B cell (primary cell): ENCODE measurements at regions not wholly inside any gene's neighbourhood (a gene's known extent, or its start where the extent isn't known, plus 50 kb on each side); places are given as distances from the start of the nearest gene placed in this dataset.

Source experiments
- ATAC-seq: fragments of 200-7000 bp; cut with Tn5 transposase; one replicate; pipeline ENCODE4 v1.10.0; 2021; ENCODE audit warnings: low read depth, mild to moderate bottlenecking, moderate number of reproducible peaks, moderate library complexity
- CTCF ChIA-PET: fragments of 350-600 bp; sonication (Branson Sonifier 250); formaldehyde crosslinking; loops from one replicate; lab custom pipeline; 2021; ENCODE audit warnings: antibody characterized with exemption, inconsistent platforms; lab: Charles Lee
- POLR2A ChIA-PET: fragments of 350-600 bp; sonication (Branson Sonifier 250); formaldehyde crosslinking; loops from one replicate; lab custom pipeline; 2021; ENCODE audit warnings: antibody characterized with exemption; lab: Charles Lee
- DNase-seq: peaks from one replicate; pipeline ENCODE4 v3.0.0; 2013
- H2AFZ ChIP-seq: 2 replicates; pipeline ENCODE4 v1.6.1; 2012; ENCODE audit warnings: mild to moderate bottlenecking, low read depth, low read length; ENCODE audit not compliant: insufficient read depth, poor library complexity, severe bottlenecking
- H3K27ac ChIP-seq, 2 donors: 1 replicate in 1 of 2; 2 replicates in 1 of 2; pipeline ENCODE4 v1.5.1; 2012 to 2013; ENCODE audit warnings: low read length in 2 of 2, mild to moderate bottlenecking in 2 of 2, moderate library complexity in 1 of 2
- H3K27me3 ChIP-seq, 4 experiments: fragments of 200-600 bp in 1 of 4; sonication (generic) in 1 of 4; replicated peaks in 1 of 4; 1 replicate in 2 of 4; 2 replicates in 2 of 4; pipeline versions ENCODE4 v1.6.1 to v1.7.0; 2013 to 2016; ENCODE audit warnings: low read length in 3 of 4, mild to moderate bottlenecking in 2 of 4, mixed read lengths in 1 of 4, moderate library complexity in 1 of 4; ENCODE audit not compliant: insufficient read depth in 4 of 4, control insufficient read depth in 3 of 4; ENCODE audit errors: control extremely low read depth in 1 of 4
- H3K36me3 ChIP-seq, 2 experiments: replicated peaks in 1 of 2; 1 replicate in 1 of 2; 2 replicates in 1 of 2; pipeline versions ENCODE4 v1.6.1 to v1.7.1; 2013; ENCODE audit warnings: low read length in 1 of 2; ENCODE audit not compliant: insufficient read depth in 2 of 2, control insufficient read depth in 1 of 2; ENCODE audit errors: control extremely low read depth in 1 of 2, extremely low read depth in 1 of 2
- H3K4me1 ChIP-seq, 2 donors: fragments of 200-600 bp in 1 of 2; sonication (generic) in 1 of 2; 1 replicate in 1 of 2; 2 replicates in 1 of 2; pipeline versions ENCODE4 v1.5.1 to v1.6.1; 2013 to 2017; ENCODE audit warnings: low read length in 2 of 2; ENCODE audit not compliant: control insufficient read depth in 2 of 2, insufficient read depth in 2 of 2
- H3K4me2 ChIP-seq: replicated peaks from 2 replicates; pipeline ENCODE3; 2012; ENCODE audit warnings: mild to moderate bottlenecking, low read depth, low read length; ENCODE audit not compliant: poor library complexity, severe bottlenecking
- H3K4me3 ChIP-seq, 5 experiments: fragments of 200-600 bp in 1 of 5; sonication (generic) in 1 of 5; 1 replicate in 3 of 5; 2 replicates in 2 of 5; pipeline versions ENCODE4 v1.5.1 to v1.7.0; 2011 to 2016; ENCODE audit warnings: low read length in 4 of 5, mild to moderate bottlenecking in 4 of 5, low read depth in 2 of 5, control low read depth in 1 of 5, moderate library complexity in 1 of 5; ENCODE audit not compliant: insufficient read depth in 1 of 5; ENCODE audit errors: control extremely low read depth in 1 of 5, extremely low read depth in 1 of 5
- H3K79me2 ChIP-seq: fragments of 200-600 bp; sonication (generic); one replicate; pipeline ENCODE4 v1.6.0; 2016; ENCODE audit warnings: low read length; ENCODE audit not compliant: control insufficient read depth, insufficient read depth
- H3K9ac ChIP-seq: fragments of 200-600 bp; sonication (generic); 2 replicates; pipeline ENCODE4 v1.6.1; 2017; ENCODE audit warnings: mild to moderate bottlenecking, low read length, moderate library complexity
- H3K9me3 ChIP-seq, 3 donors: one replicate each; pipeline versions ENCODE4 v1.6.1 to v1.7.1; 2013; ENCODE audit warnings: low read length in 2 of 3; ENCODE audit not compliant: control insufficient read depth in 2 of 3, insufficient read depth in 1 of 3; ENCODE audit errors: control extremely low read depth in 1 of 3
- H4K20me1 ChIP-seq: 2 replicates; pipeline ENCODE4 v1.6.0; 2012; ENCODE audit warnings: mild to moderate bottlenecking, low read length; ENCODE audit not compliant: insufficient read depth, control insufficient read depth, poor library complexity, severe bottlenecking
- H3K27ac Mint-ChIP-seq: one replicate; pipeline ENCODE4 v1.8.0; 2021; ENCODE audit warnings: mixed read lengths
- H3K27me3 Mint-ChIP-seq: one replicate; pipeline ENCODE4 v1.8.0; 2021; ENCODE audit warnings: mixed read lengths
- H3K4me1 Mint-ChIP-seq: one replicate; pipeline ENCODE4 v1.8.0; 2021; ENCODE audit warnings: mixed read lengths
- H3K4me3 Mint-ChIP-seq: one replicate; pipeline ENCODE4 v1.8.0; 2021; ENCODE audit warnings: mixed read lengths
- H3K9me3 Mint-ChIP-seq: one replicate; pipeline ENCODE4 v1.8.0; 2022; ENCODE audit warnings: mixed read lengths; ENCODE audit not compliant: insufficient read depth
- EZH2 ChIP-seq: IDR thresholded peaks from 2 replicates; pipeline ENCODE4 v1.6.1; 2012; ENCODE audit warnings: borderline replicate concordance, low read depth, mild to moderate bottlenecking, moderate library complexity, low read length; ENCODE audit not compliant: insufficient read depth, poor library complexity, severe bottlenecking
- WGBS: methylation state at CpG from one replicate; pipeline ENCODE4 v1.1.5; 2013; ENCODE audit warnings: missing lambda C conversion rate; ENCODE audit not compliant: insufficient coverage; 5-methylcytosine and 5-hydroxymethylcytosine counted together
- intact Hi-C: fragments of 100-400 bp; cut with micrococcal nuclease; formaldehyde crosslinking; loops from one replicate; pipeline ENCODE4 v1.10.0; 2022
- TF ChIP-seq, protein P1 (sequence below): fragments of 200-600 bp; IDR thresholded peaks from one replicate; pipeline ENCODE4 v1.8.0; 2022; ENCODE audit warnings: antibody characterized with exemption, mild to moderate bottlenecking

DNA sequence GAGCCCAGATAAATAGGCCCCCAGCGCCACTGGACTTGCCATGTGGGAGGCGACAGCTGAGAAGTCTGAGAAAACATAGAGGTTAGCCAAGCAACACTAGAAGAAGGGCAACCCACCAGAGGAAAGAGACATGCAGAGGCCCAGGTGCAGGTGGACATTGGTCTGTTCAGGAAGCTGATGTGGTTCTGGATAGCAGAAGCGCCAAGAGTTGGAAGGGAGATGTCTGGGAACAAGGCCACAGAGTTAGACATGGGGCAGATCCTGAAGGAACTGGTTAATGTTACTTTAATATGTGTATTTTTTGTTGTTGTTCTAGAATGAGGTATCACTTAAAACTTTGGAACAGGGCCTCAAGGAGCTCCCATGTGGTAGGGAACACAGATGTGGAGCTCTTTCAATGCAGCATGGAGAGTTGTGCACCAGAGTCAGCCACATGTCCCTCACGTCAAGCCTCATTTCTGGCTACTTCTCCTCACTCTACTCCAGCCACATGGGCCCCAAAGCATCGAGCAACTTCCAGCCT, 62.2 kb upstream of the PKDCC start:
- Histone ChIP-seq H3K79me2 (no peaks in the 10 kb centered on the region), H3K27me3 (peaks cover 0 to 4% (median 2%) of the 10 kb centered on the region in 4 experiments), H3K27ac (no peak overlapping the region), H2AFZ (no peak overlapping the region), H3K4me1 (no peaks in the 10 kb centered on the region), H3K9me3 (no peaks in the 10 kb centered on the region), H3K4me2 (no peak overlapping the region), H3K9ac (no peak overlapping the region), H3K36me3 (no peaks in the 10 kb centered on the region), H3K4me3 (no peak overlapping the region), H4K20me1 (no peaks in the 10 kb centered on the region)
- Mint-ChIP-seq H3K4me1 (no peaks in the 10 kb centered on the region), H3K4me3 (no peak overlapping the region), H3K27ac (no peak overlapping the region), H3K27me3 (peaks cover 42% of the 10 kb centered on the region), H3K9me3 (no peaks in the 10 kb centered on the region)
- intact Hi-C loops, result no loop called here
- TF ChIP-seq, protein P1, sequence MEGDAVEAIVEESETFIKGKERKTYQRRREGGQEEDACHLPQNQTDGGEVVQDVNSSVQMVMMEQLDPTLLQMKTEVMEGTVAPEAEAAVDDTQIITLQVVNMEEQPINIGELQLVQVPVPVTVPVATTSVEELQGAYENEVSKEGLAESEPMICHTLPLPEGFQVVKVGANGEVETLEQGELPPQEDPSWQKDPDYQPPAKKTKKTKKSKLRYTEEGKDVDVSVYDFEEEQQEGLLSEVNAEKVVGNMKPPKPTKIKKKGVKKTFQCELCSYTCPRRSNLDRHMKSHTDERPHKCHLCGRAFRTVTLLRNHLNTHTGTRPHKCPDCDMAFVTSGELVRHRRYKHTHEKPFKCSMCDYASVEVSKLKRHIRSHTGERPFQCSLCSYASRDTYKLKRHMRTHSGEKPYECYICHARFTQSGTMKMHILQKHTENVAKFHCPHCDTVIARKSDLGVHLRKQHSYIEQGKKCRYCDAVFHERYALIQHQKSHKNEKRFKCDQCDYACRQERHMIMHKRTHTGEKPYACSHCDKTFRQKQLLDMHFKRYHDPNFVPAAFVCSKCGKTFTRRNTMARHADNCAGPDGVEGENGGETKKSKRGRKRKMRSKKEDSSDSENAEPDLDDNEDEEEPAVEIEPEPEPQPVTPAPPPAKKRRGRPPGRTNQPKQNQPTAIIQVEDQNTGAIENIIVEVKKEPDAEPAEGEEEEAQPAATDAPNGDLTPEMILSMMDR, result no peak
- no peak for TF ChIP-seq EZH2
- no peak for ATAC-seq
- 84% methylated on average over 5 of the region's 5 CpGs for WGBS
- no peak for DNase-seq
- ChIA-PET POLR2A (no interaction called here), CTCF (no interaction called here)

DNA sequence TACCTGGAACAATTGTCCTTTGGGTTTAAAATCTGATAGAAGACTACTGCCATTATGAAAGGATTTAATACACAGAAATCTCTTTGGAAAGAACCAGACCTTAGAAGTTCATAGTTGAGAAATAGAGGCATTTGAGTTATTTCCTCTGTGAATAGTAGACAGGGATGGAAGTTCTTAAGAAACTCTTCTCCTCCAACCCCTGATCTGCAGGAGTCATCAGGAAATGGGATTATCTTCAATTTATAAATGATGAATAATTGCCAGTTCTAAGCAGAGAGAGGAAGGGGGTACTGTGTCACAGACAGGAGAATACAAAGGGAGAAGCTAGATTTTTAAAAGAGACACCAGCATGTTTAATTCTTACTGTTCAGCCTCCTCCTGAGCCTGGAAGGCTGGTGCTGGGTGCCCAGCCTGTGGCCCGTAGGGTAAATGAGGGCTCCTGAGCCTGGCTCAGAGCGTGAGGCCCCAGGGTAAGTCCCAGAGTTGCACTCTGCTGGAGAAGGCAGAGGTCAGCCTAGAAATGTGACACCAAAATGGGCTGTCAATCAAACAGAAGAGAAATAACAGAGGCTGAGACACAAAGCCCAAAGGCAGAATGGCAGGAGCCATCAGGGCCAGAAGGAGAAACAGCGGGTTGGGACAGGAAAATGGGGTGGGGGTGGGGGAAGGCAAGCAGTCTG, 58.2 kb upstream of the PKDCC start:
- H3K27me3 ChIP-seq, result peaks cover 0 to 10% (median 4%) of the 10 kb centered on the region in 4 experiments
- DNase-seq (no peak), ATAC-seq (no peak)
- no peaks in the 10 kb centered on the region for H4K20me1 ChIP-seq
- CTCF ChIA-PET, result no interaction called here
- H3K79me2 ChIP-seq, result no peaks in the 10 kb centered on the region
- no peak overlapping the region for H3K27ac ChIP-seq
- H3K4me1 ChIP-seq, result no peaks in the 10 kb centered on the region
- no peak overlapping the region for H3K9ac ChIP-seq
- H3K9me3 ChIP-seq, result peaks cover 0 to 3% (median 0%) of the 10 kb centered on the region in 3 donors
- no peaks in the 10 kb centered on the region for H3K9me3 Mint-ChIP-seq
- H3K36me3 ChIP-seq, result no peaks in the 10 kb centered on the region
- no peaks in the 10 kb centered on the region for H3K4me1 Mint-ChIP-seq
- WGBS, result 88% methylated on average over 2 of the region's 3 CpGs
- no peak overlapping the region for H3K4me3 ChIP-seq
- peaks cover 35% of the 10 kb centered on the region for H3K27me3 Mint-ChIP-seq
- TF ChIP-seq EZH2, result no peak
- TF ChIP-seq, protein P1, result no peak
- intact Hi-C loops, result no loop called here
- POLR2A ChIA-PET, result no interaction called here
- no peak overlapping the region for H3K4me2 ChIP-seq
- no peak overlapping the region for H2AFZ ChIP-seq
- H3K4me3 Mint-ChIP-seq, result no peak overlapping the region
- H3K27ac Mint-ChIP-seq, result no peak overlapping the region
